HepG2 (cell line): ENCODE measurements at regions not wholly inside any gene's neighbourhood (a gene's known extent, or its start where the extent isn't known, plus 50 kb on each side); places are given as distances from the start of the nearest gene placed in this dataset.

Experiments
- ARID4A ChIP-seq: sonication (generic); formaldehyde crosslinking; IDR thresholded peaks from 2 replicates; pipeline ENCODE4 v1.5.0; 2020; ENCODE audit warnings: mild to moderate bottlenecking, missing genetic modification reagents, borderline replicate concordance
- CEBPB ChIP-seq: IDR thresholded peaks from 2 replicates; pipeline ENCODE4 v1.6.1; 2011; ENCODE audit warnings: low read depth, low read length, improper control_type of control experiment, borderline replicate concordance
- EP300 ChIP-seq, 3 experiments: sonication (generic) in 1 of 3; formaldehyde crosslinking in 1 of 3; IDR thresholded peaks; 2 replicates each; pipeline versions ENCODE4 v1.5.1 to v1.6.1; 2011 to 2020; ENCODE audit warnings: low read depth in 2 of 3, low read length in 2 of 3, borderline replicate concordance in 1 of 3, improper control_type of control experiment in 1 of 3, mild to moderate bottlenecking in 1 of 3, missing genetic modification reagents in 1 of 3, moderate library complexity in 1 of 3
- FOXK1 ChIP-seq: sonication (generic); formaldehyde crosslinking; IDR thresholded peaks from 2 replicates; pipeline ENCODE4 v1.4.0; 2020; ENCODE audit warnings: low read depth, missing genetic modification reagents, borderline replicate concordance
- KLF6 ChIP-seq: IDR thresholded peaks from 2 replicates; pipeline ENCODE4 v1.8.0; 2016; ENCODE audit warnings: missing biosample characterization, missing genetic modification reagents
- ZBTB46 ChIP-seq: sonication (generic); formaldehyde crosslinking; IDR thresholded peaks from 2 replicates; pipeline ENCODE4 v1.4.0; 2020; ENCODE audit warnings: mild to moderate bottlenecking, missing genetic modification reagents, borderline replicate concordance
- ZIK1 ChIP-seq: sonication (generic); formaldehyde crosslinking; IDR thresholded peaks from 2 replicates; pipeline ENCODE4 v1.5.0; 2020; ENCODE audit warnings: mild to moderate bottlenecking, low read depth, missing genetic modification reagents, borderline replicate concordance
- ZNF18 ChIP-seq: sonication (generic); formaldehyde crosslinking; IDR thresholded peaks from 2 replicates; pipeline ENCODE4 v1.8.0; 2022; ENCODE audit warnings: mild to moderate bottlenecking, missing genetic modification reagents; ENCODE audit not compliant: insufficient replicate concordance
- ZNF281 ChIP-seq: sonication (generic); formaldehyde crosslinking; IDR thresholded peaks from 2 replicates; pipeline ENCODE4 v1.4.0; 2020; ENCODE audit warnings: missing genetic modification reagents, borderline replicate concordance
- ZNF292 ChIP-seq: sonication (generic); formaldehyde crosslinking; IDR thresholded peaks from 2 replicates; pipeline ENCODE4 v1.8.1; 2022; ENCODE audit warnings: mild to moderate bottlenecking, low read depth, missing genetic modification reagents, borderline replicate concordance
- ZNF431 ChIP-seq: sonication (generic); formaldehyde crosslinking; IDR thresholded peaks from 2 replicates; pipeline ENCODE4 v1.9.0; 2022; ENCODE audit warnings: missing genetic modification reagents, low read depth, mild to moderate bottlenecking, borderline replicate concordance
- ZNF512 ChIP-seq: sonication (generic); formaldehyde crosslinking; IDR thresholded peaks from 2 replicates; pipeline ENCODE4 v1.4.0; 2020; ENCODE audit warnings: mild to moderate bottlenecking, missing genetic modification reagents
- ZNF652 ChIP-seq: IDR thresholded peaks from 2 replicates; pipeline ENCODE4 v1.6.1; 2016; ENCODE audit warnings: low read depth, borderline replicate concordance
- ZNF772 ChIP-seq: sonication (generic); formaldehyde crosslinking; IDR thresholded peaks from 2 replicates; pipeline ENCODE4 v1.5.0; 2020; ENCODE audit warnings: mild to moderate bottlenecking, missing genetic modification reagents
- ZNF784 ChIP-seq: sonication (generic); formaldehyde crosslinking; IDR thresholded peaks from 2 replicates; pipeline ENCODE4 v1.5.1; 2020; ENCODE audit warnings: missing genetic modification reagents, mild to moderate bottlenecking, borderline replicate concordance

GRCh38 chr3:76950590-76950989 is 89.3 kb upstream of the ROBO2 start (continued):
- TF ChIP-seq ZNF281 = no peak
- no peak for TF ChIP-seq ZNF292 (CRISPR knock-in tag)
- no peak for TF ChIP-seq ZNF772 (CRISPR knock-in tag)
- no peak for TF ChIP-seq ARID4A
- TF ChIP-seq KLF6 (CRISPR knock-in tag) = no peak
- TF ChIP-seq CEBPB = peak; percentile 44; the same call in 1 of the 2 replicates
- TF ChIP-seq ZNF431 (CRISPR knock-in tag) = no peak
- no peak for TF ChIP-seq ZBTB46
- TF ChIP-seq ZNF18 (CRISPR knock-in tag) = no peak
- no peak for TF ChIP-seq EP300 (IDR thresholded peaks at IDR 0.05; ENCODE audit: low read depth in 2 of 2, low read length in 2 of 2)
- no peak for TF ChIP-seq EP300 (CRISPR knock-in tag; IDR thresholded peaks at IDR 0.05; ENCODE audit: borderline replicate concordance)
- no peak for TF ChIP-seq FOXK1
- no peak for TF ChIP-seq ZIK1 (CRISPR knock-in tag)
- TF ChIP-seq ZNF652 (CRISPR knock-in tag) = no peak
- no peak for TF ChIP-seq ZNF512 (CRISPR knock-in tag)
- TF ChIP-seq ZNF784 (CRISPR knock-in tag) = no peak
